Pancreas (tissue), 10 donors: ENCODE measurements at regions not wholly inside any gene's neighbourhood (a gene's known extent, or its start where the extent isn't known, plus 50 kb on each side); places are given as distances from the start of the nearest gene placed in this dataset.

ENCODE experiments used
- ATAC-seq, 4 donors: fragments of 200-7000 bp; cut with Tn5 transposase; one replicate each; pipeline versions ENCODE4 v1.8.0 to v1.9.1; 2020; ENCODE audit warnings: mild to moderate bottlenecking in 4 of 4, moderate library complexity in 4 of 4
- DNase-seq, 6 donors: peaks; one replicate each; pipeline ENCODE4 v3.0.0-alpha.2; 2020
- FAIRE-seq: peaks from 2 replicates; lab custom pipeline; 2012; peaks lifted over from hg19 to GRCh38; lab: Jason Lieb, UNC
- H3K27ac ChIP-seq, 4 donors: fragments of 200-600 bp; sonication (generic); 1 replicate in 3 of 4; 2 replicates in 1 of 4; pipeline versions ENCODE4 v1.5.0 to v1.8.0; 2020
- H3K27me3 ChIP-seq, 4 donors: fragments of 200-600 bp; one replicate each; pipeline ENCODE4 v1.8.0; 2021
- H3K36me3 ChIP-seq, 3 donors: fragments of 200-600 bp; sonication (generic) in 1 of 3; one replicate each; pipeline versions ENCODE4 v1.5.0 to v1.8.0; 2020 to 2021
- H3K4me1 ChIP-seq, 3 donors: fragments of 200-600 bp; one replicate each; pipeline ENCODE4 v1.8.0; 2021
- H3K4me3 ChIP-seq, 4 donors: fragments of 200-600 bp; sonication (generic) in 2 of 4; one replicate each; pipeline versions ENCODE4 v1.5.0 to v1.8.0; 2020 to 2021
- H3K9me3 ChIP-seq, 4 donors: fragments of 200-600 bp; one replicate each; pipeline ENCODE4 v1.8.0; 2021
- CTCF ChIP-seq, 4 donors: fragments of 200-600 bp; sonication (generic) in 3 of 4; IDR thresholded peaks; one replicate each; pipeline versions ENCODE4 v1.5.0 to v1.8.0; 2021; ENCODE audit warnings: antibody characterized with exemption in 4 of 4
- WGBS, 2 donors: extraction: QIAGEN DNeasy Blood & Tissue Kit; methylation state at CpG; one replicate each; pipeline ENCODE4 v1.1.7; 2013; 5-methylcytosine and 5-hydroxymethylcytosine counted together
- intact Hi-C, 3 donors: fragments of 100-400 bp; cut with DNase I; formaldehyde crosslinking; loops; one replicate each; pipeline versions ENCODE4 v1.11.1 to v1.14.2; 2022
- donor health status: healthy with polysubstance abuse.
- donor health status: DM: no; HTN: no; CAD: no; lungs with moderate emphysema.
- donor health status: DM: no; HTN: no; CAD: no.
- donor health status: control.
- donor health status: control.
- donor health status: Bipolar disorder and iron deficiency.
- donor health status: DM: yes; HTN: yes; CAD: no.
- donor health status: DM: no; HTN: no; CAD: no.
- donor health status: DM: no; HTN: no; CAD: no.
- donor health status: DM: yes; HTN: yes; CAD: no.

- intact Hi-C loops = no loop called here
- no peak for TF ChIP-seq CTCF (IDR thresholded peaks at IDR 0.05)
- no peak overlapping the region for H3K4me3 ChIP-seq
Measured at GRCh38 chr3:99516936-99517335, 121.5 kb upstream of the COL8A1 start.

DNA sequence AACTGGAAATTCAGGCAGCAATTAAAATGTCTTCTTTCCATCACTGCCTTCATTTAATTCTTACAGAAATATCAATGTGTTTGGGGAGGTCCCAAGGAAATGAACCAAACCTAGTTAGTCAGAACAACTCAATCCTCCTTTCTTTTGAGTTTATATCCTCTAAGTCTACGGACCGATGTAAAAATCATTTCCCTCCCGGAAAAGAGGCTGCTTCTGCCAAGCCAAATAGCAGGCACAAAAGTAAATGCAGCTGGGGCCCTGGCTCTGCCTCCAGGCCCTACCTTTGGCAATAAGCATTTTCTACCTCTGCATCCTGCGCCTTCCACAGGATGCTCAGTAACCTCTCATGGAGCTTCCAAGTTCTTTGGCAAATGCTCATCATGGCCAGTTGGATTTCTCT is 122.5 kb upstream of the COL8A1 start:
- intact Hi-C loops = no loop called here
- Histone ChIP-seq H3K27ac (no peak overlapping the region), H3K4me3 (no peak overlapping the region), H3K36me3 (no peaks in the 10 kb centered on the region), H3K4me1 (no peaks in the 10 kb centered on the region), H3K9me3 (no peaks in the 10 kb centered on the region), H3K27me3 (no peaks in the 10 kb centered on the region)
- DNase-seq (no peak), ATAC-seq (no peak), FAIRE-seq (no peak)
- 66 to 83% methylated on average over 4 of the region's 4 CpGs for WGBS, 2 donors
- TF ChIP-seq CTCF (IDR thresholded peaks at IDR 0.05) = no peak

More at GRCh38 chr3:99516936-99517335, 121.5 kb upstream of the COL8A1 start:
- DNase-seq = no peak
- H3K36me3 ChIP-seq = no peaks in the 10 kb centered on the region
- no peaks in the 10 kb centered on the region for H3K27me3 ChIP-seq
- ATAC-seq = no peak
- H3K4me1 ChIP-seq = no peaks in the 10 kb centered on the region
- FAIRE-seq = no peak
- H3K9me3 ChIP-seq = no peaks in the 10 kb centered on the region
- WGBS, 2 donors = 57 to 62% methylated on average over 1 of the region's 1 CpG
- no peak overlapping the region for H3K27ac ChIP-seq

GRCh38 chr3:99509224-99509623 is 129.2 kb upstream of the COL8A1 start:
- FAIRE-seq (no peak), ATAC-seq (no peak), DNase-seq (no peak)
- Histone ChIP-seq H3K27me3 (no peaks in the 10 kb centered on the region), H3K27ac (no peak overlapping the region), H3K4me1 (no peaks in the 10 kb centered on the region), H3K36me3 (no peaks in the 10 kb centered on the region), H3K4me3 (no peak overlapping the region), H3K9me3 (no peaks in the 10 kb centered on the region)
- intact Hi-C loops = no loop called here
- WGBS, 2 donors = 51 to 63% methylated on average over 5 of the region's 5 CpGs
- no peak for TF ChIP-seq CTCF (IDR thresholded peaks at IDR 0.05)

DNA sequence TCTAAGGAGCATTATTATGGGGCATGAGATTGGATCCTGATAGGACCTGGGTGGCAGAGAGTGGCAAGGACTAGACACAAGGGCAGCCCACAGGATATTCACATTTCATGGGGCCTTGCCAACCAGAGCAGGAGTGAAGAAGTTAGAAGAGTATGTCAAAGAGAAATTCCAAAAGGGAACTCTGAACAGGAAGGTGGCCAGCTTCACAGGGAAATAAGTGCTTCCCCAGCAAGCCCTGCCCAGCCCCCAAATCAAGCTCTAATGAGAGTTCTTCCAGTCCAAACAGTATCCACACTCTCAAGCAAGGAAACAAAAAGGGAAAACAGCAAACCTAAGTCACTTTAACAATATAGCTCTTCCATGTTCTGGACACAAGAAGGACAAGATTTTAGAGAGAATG is 130.2 kb upstream of the COL8A1 start:
- no peaks in the 10 kb centered on the region for H3K4me1 ChIP-seq
- no peak for ATAC-seq
- no peaks in the 10 kb centered on the region for H3K27me3 ChIP-seq
- TF ChIP-seq CTCF (IDR thresholded peaks at IDR 0.05) = no peak
- H3K9me3 ChIP-seq = no peaks in the 10 kb centered on the region
- no peak overlapping the region for H3K27ac ChIP-seq
- intact Hi-C loops = no loop called here
- H3K36me3 ChIP-seq = no peaks in the 10 kb centered on the region
- no peak for DNase-seq
- FAIRE-seq = no peak
- H3K4me3 ChIP-seq = no peak overlapping the region

GRCh38 chr3:99505646-99506269 is 132.6 kb upstream of the COL8A1 start:
- peak in 3 of 4 donors; percentile 50 to 89 (median 64) for ATAC-seq
- peak in 1 of 6 donors; percentile 17 for DNase-seq
- WGBS, 2 donors = 66 to 80% methylated on average over 7 of the region's 7 CpGs
- Histone ChIP-seq H3K36me3 (no peaks in the 10 kb centered on the region), H3K27me3 (no peaks in the 10 kb centered on the region), H3K27ac (no peak overlapping the region), H3K4me1 (no peaks in the 10 kb centered on the region), H3K4me3 (no peak overlapping the region), H3K9me3 (no peaks in the 10 kb centered on the region)
- TF ChIP-seq CTCF (IDR thresholded peaks at IDR 0.05) = no peak
- FAIRE-seq = no peak
- intact Hi-C loops = no loop called here
